ENCODE measurements at regions not wholly inside any gene's neighbourhood (a gene's known extent, or its start where the extent isn't known, plus 50 kb on each side); places are given as distances from the start of the nearest gene placed in this dataset.

GRCh38 chr6:71164890-71165289 lies 123.7 kb upstream of the OGFRL1 start:
- no peak for TF ChIP-seq CTCF (IDR thresholded peaks at IDR 0.05)
- no peak for TF ChIP-seq POLR2A (IDR thresholded peaks at IDR 0.05)

Data from uterus (tissue), 2 donors.